GM06990 (cell line): ENCODE measurements at regions not wholly inside any gene's neighbourhood (a gene's known extent, or its start where the extent isn't known, plus 50 kb on each side); places are given as distances from the start of the nearest gene placed in this dataset.

Source experiments
- DNase-seq: peaks from one replicate; pipeline ENCODE4 v3.0.0-alpha.2; 2011; ENCODE audit not compliant: insufficient read length; ENCODE audit errors: extremely low read depth
- H3K27me3 ChIP-seq: replicated peaks from 2 replicates; pipeline ENCODE4 v1.6.0; 2011; ENCODE audit warnings: low read length; ENCODE audit not compliant: control insufficient read depth, insufficient read depth
- H3K36me3 ChIP-seq: 2 replicates; pipeline ENCODE4 v1.5.1; 2011; ENCODE audit warnings: low read length; ENCODE audit not compliant: control insufficient read depth, insufficient read depth
- H3K4me3 ChIP-seq: replicated peaks from 2 replicates; pipeline ENCODE4 v1.5.1; 2011; ENCODE audit warnings: low read depth, mild to moderate bottlenecking, control low read depth, low read length
- TF ChIP-seq, protein P1 (sequence below): IDR thresholded peaks from 2 replicates; pipeline ENCODE4 v1.5.1; 2011; ENCODE audit warnings: low read length, control low read depth, mild to moderate bottlenecking, inconsistent platforms; ENCODE audit not compliant: insufficient read depth, poor library complexity, severe bottlenecking

DNA sequence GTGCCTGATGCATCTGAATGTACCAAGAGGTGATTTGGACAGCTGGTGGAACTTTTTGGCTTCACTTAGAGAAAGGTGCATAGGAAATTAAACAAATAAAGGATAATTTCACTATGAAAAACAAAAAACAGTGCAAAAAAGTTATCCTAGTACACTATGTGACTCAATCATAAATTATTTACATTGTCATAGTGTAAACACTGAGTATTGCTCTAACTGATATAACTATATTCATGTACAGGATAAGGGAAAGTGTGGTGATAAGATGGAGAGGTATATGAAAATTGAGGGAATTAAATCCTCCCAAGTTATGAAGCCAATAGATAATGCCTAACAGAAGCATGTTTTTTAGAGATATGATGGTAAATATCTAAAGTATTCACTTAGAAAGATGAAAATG is 50.2 kb upstream of the CPNE4 start:
- no peaks in the 10 kb centered on the region for H3K36me3 ChIP-seq
- H3K4me3 ChIP-seq = no peak overlapping the region
- TF ChIP-seq, protein P1, sequence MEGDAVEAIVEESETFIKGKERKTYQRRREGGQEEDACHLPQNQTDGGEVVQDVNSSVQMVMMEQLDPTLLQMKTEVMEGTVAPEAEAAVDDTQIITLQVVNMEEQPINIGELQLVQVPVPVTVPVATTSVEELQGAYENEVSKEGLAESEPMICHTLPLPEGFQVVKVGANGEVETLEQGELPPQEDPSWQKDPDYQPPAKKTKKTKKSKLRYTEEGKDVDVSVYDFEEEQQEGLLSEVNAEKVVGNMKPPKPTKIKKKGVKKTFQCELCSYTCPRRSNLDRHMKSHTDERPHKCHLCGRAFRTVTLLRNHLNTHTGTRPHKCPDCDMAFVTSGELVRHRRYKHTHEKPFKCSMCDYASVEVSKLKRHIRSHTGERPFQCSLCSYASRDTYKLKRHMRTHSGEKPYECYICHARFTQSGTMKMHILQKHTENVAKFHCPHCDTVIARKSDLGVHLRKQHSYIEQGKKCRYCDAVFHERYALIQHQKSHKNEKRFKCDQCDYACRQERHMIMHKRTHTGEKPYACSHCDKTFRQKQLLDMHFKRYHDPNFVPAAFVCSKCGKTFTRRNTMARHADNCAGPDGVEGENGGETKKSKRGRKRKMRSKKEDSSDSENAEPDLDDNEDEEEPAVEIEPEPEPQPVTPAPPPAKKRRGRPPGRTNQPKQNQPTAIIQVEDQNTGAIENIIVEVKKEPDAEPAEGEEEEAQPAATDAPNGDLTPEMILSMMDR = no peak
- no peak for DNase-seq
- H3K27me3 ChIP-seq = no peaks in the 10 kb centered on the region

DNA sequence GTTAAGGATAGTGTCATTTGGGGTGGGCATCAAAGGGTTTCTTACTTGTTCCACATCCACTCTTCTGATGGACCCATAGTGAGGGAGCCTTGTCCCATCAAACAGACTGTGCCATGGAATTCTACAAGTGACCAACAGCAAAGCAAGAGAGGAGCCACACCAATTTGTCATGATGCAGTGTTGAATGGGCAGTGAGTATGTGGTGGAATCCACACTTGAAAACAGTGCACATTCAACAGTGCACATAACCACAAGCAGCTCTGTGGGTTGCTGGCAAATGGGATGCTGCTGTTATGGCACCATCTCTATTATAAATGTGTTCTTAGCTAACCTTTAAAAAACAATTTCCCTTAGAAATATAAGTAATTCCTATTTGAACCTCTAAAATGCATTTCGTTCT is 52.5 kb upstream of the CPNE4 start:
- H3K36me3 ChIP-seq = no peaks in the 10 kb centered on the region
- TF ChIP-seq, protein P1 = no peak
- no peaks in the 10 kb centered on the region for H3K27me3 ChIP-seq
- DNase-seq = no peak
- no peak overlapping the region for H3K4me3 ChIP-seq

DNA sequence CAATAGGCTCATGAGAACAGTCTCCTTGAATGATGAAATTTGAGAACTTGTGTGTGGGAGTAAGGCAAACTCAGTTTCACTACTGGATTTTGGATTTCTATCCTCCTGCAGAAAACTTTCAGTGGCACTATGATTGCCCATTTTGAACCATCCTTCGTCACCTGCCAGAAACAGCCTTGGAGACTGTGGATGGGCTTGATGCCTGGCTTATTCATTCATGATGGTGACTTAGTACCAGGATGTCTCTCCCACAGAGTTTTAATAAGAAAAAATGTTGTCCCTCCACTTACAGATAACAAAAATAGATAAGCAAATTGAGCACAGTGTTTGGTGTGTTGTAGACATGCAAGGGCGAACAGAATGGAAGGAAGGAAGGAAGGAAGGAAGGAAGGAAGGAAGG is 53.5 kb upstream of the CPNE4 start:
- DNase-seq = no peak
- Histone ChIP-seq H3K4me3 (no peak overlapping the region), H3K27me3 (no peaks in the 10 kb centered on the region), H3K36me3 (no peaks in the 10 kb centered on the region)
- TF ChIP-seq, protein P1 = no peak

DNA sequence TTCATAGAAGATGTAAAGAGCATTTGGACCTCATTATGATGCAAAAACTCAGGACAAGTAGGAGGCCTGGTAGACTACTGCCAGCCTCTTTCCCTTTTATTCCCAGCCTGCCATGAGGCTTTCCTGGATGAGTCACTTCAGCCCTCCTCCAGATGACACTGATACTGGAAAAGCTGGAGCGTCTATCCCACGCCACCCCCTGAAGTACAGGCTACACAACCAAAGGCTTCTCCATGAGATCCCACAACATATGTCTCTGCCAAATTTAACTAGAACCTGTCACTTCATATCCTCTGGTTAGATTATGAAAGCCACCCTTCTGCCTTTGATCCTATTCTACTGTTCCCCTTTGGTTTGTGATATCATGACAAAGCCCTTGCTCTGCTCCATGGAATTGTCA is 56.1 kb upstream of the CPNE4 start:
- TF ChIP-seq, protein P1 = no peak

DNA sequence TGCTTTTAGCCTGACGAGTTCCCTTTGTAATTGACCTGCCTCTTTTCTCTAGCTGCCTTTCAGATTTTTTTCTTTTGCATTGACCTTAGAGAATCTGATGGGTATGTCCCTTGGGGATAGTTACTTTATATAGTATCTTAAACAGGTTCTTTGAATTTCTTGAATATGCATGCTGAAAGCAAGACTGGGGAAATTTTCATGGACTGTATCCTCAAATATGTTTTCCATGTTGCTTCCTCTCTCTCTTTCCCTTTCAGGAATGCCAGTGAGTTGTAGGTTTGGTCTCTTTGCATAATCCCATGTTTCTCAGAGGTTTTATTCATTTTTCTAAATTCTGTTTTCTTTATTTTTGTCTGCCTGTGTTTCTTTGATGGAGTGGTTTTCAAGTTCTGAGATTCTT is 81.8 kb upstream of the CPNE4 start:
- TF ChIP-seq, protein P1 = no peak

More for the DNA sequence above, 56.1 kb upstream of the CPNE4 start:
- Histone ChIP-seq H3K36me3 (no peaks in the 10 kb centered on the region), H3K27me3 (no peaks in the 10 kb centered on the region), H3K4me3 (no peak overlapping the region)
- DNase-seq = no peak

DNA sequence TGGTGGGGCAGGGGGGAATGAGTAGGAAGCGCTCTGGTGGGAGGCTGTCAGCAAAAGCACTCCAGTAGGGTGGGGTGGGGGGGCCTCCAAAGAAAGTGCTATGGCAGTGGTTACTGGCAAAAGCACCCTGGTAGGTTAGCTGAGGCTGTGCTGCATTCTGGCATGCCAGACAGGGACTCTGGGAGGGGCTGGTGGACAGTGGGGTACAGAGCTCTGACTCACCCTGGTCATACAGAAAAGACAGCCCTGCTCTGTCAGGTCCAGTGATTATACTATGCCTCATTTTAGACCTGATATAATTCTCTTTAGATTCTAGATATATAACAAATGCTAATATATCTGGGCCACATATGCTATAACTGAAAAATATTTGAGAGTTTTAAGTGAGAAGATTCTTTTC is 82.8 kb upstream of the CPNE4 start:
- no peak for DNase-seq
- no peaks in the 10 kb centered on the region for H3K27me3 ChIP-seq
- H3K4me3 ChIP-seq = no peak overlapping the region
- no peaks in the 10 kb centered on the region for H3K36me3 ChIP-seq
- TF ChIP-seq, protein P1 = no peak

More for the DNA sequence above, 81.8 kb upstream of the CPNE4 start:
- H3K27me3 ChIP-seq = no peaks in the 10 kb centered on the region
- no peak for DNase-seq
- no peak overlapping the region for H3K4me3 ChIP-seq
- no peaks in the 10 kb centered on the region for H3K36me3 ChIP-seq
